ENCODE measurements at regions not wholly inside any gene's neighbourhood (a gene's known extent, or its start where the extent isn't known, plus 50 kb on each side); places are given as distances from the start of the nearest gene placed in this dataset.
"Not testable (repeated sequence)": the region's sequence is repeated elsewhere in the genome, so short reads cannot be mapped to it uniquely, and the experiment has no call there.

DNA sequence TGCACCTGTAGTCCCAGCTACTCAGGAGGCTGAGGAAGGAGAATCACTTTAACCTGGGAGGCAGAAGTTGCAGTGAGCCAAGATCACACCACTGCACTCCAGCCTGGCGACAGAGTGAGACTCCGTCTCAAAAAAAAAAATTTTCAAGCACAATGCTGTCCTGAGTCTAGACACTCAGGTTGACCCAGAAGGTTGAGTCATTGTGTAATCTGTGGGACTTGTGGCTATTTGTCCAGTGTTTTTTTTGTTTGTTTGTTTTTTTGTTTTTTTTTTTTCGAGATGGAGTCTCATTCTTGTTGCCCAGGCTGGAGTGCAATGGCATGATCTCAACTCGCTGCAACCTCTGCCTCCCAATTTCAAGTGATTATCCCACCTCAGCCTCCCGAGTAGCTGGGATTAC is 74.3 kb upstream of the SOX13 start:
- DNase-seq (ENCODE audit: low read depth) = not testable (repeated sequence)

DNA sequence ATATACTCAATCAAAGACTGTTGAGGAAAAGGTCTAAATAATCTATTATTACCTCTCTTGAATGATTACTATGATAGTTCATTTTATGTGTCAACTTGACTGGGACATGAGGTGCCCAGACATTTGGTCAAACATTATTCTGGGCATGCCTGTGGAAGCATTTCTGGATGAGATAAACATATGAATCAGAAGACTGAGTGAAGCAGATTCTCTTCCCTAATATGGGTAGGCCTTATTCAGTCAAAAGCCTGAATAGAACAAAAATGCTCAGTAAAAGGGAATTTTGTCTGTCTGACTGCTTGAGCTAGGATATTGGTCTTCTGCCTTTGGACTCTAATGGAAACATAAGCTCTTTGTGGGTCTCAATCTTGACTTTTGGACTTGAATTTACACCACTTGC is 73.3 kb upstream of the SOX13 start:
- no peak for DNase-seq (ENCODE audit: low read depth)

DNA sequence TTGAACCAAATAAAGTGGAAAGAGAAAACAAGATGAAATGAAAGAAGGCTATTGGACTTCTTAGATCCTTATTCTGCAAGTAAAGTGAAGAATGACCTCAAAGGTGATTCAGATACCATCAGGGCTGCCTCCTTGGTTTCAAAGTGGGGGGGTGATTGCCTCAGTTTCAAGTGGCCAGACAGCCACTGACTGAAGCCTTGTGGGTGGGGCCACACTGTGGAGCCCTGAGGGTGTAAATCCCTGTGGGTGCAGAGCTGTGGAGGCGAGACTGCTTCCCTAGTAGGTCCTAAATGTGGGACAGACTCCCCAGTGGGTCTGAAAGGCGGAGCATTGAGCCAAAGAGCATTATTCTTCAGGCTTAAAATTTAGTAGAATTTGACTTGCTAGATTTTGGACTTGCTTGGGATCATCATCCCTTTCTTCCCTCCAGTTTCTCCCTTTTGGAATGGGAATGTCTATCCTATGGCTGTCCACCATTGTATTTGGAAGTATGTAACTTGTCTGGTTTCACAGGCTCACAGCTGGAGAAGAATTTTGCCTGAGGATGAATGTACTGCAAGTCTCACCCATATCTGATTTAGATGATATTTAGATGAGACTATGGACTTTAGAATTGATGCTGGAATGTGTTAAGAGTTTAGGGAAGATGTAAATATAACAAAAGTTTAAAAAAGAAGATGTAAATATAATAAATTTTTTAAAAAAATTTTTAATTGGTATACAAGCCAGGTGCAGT is 71.6 kb upstream of the SOX13 start:
- no peak for DNase-seq (ENCODE audit: low read depth)

DNA sequence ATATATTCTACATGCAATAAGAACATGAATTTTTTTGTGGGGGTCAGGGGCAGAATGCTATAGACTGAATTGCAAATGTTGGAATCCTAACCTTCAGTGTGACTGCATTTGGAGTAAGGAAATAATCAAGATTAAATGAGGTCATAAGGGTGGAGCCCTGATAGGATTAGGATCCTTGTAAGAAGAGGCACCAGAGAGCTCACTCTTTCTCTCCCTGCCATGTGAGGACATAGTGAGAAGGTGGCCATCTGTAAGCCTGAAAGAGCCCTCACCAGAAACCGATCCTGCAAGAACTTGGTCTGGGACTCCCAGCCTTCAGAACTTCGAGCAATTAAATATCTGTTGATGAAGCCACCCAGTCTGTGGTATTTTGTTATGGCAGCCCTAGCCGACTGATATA is 70.3 kb upstream of the SOX13 start:
- no peak for DNase-seq (ENCODE audit: low read depth)

- DNase-seq (ENCODE audit: low read depth) = no peak
Measured at GRCh38 chr1:204003536-204003935, 69.4 kb upstream of the SOX13 start.

DNA sequence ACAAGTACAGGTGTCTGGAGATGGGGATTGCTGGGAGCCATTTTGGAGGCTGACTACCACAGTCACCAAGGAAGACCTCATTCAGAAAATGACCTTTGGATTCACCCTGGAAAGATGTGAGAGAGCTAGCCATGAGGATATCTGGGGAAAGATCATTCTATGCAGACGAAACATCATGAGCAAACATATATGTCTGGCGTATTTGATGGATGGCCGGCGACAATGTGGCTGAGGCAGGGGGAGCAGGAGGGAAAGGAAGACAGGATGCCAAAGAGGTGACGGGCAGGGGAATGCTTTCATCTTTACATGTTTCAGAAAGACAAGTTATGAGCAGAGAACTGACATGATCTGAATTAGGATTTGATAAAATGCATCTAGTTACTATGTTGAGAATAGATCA is 61.5 kb upstream of the SOX13 start:
- DNase-seq (ENCODE audit: low read depth) = no peak

- DNase-seq (ENCODE audit: low read depth) = no peak
Measured at GRCh38 chr1:204013052-204013451, 59.9 kb upstream of the SOX13 start.

DNA sequence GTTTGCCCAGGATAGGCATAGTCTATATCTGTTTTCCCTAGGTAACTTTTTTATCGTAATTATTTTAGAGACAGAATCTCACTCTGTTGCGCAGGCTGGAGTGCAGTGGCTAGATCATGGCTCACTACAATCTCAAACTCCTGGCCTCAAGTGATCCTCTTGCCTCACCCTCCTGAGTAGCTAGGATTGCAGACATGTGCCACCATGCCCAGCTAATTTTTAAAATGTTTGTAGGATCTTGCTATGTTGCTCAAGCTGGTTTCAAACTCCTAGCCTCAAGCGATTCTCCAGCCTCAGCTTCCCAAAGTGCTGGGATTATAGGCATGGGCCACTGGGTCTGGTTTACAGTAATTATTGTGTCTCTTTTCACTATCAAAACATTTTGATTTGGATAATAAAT is 58.6 kb upstream of the SOX13 start:
- DNase-seq (ENCODE audit: low read depth) = no peak

DNA sequence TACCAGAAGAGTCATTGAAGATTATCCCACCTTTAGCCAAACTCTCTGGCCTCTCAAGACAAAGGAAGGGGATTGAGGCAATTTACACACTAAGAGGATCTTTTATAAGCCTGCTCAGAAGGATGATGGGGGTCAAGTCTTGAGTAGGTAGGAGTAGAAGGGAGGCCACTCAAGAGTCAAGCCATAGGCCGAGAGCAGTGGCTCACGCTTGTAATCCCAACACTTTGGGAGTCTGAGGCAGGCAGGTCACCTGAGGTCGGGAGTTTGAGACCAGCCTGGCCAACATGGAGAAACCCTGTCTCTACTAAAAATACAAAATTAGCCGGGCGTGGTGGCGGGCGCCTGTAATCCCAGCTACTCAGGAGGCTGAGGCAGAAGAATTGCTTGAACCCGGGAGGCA is 58.0 kb upstream of the SOX13 start:
- not testable (repeated sequence) for DNase-seq (ENCODE audit: low read depth)

- no peak for DNase-seq (ENCODE audit: low read depth)
Measured at GRCh38 chr1:204017032-204017431, 55.9 kb upstream of the SOX13 start.

DNA sequence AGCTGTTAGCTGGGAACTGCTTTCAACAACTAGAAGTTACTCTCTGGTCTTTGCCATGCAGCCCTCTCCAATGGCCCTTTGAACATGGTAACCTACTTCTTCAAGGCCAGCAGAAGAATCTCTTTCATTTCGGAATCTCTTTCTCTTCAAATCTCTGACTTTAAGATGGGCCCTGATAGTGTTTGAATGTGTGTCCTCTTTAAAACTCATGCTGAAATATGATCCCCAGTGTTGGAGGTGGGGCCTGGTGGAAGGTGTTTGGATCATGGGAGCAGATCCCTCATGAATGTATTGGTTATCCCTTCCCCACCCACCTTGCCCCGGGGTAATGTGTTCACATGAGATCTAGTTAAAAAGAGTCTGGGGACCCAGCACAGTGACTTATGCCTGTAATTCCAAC is 54.5 kb upstream of the SOX13 start:
- no peak for DNase-seq (ENCODE audit: low read depth)

All from HS-5 (cell line).